ENCODE measurements at regions not wholly inside any gene's neighbourhood (a gene's known extent, or its start where the extent isn't known, plus 50 kb on each side); places are given as distances from the start of the nearest gene placed in this dataset.

DNA sequence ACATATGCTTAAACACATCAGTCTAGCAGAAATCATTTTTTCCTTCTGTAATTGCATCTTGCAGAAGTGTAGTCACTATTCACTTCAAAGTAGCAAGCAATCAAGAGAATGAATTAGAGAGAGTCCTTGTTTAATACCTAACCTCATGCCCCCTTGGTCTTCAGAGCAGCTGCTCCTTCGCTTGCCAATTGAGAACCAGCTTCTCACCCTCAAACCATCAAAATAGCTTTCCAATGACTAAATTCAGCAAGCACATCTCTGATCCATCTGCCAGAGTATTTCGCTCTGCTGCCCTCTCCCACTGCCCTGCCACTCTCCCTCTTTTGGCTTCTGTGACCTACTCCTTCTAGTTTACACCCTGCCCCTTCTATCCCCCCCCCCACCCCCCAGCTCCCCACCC lies 120.7 kb upstream of the AGAP1 start:
- TF ChIP-seq, protein P1, sequence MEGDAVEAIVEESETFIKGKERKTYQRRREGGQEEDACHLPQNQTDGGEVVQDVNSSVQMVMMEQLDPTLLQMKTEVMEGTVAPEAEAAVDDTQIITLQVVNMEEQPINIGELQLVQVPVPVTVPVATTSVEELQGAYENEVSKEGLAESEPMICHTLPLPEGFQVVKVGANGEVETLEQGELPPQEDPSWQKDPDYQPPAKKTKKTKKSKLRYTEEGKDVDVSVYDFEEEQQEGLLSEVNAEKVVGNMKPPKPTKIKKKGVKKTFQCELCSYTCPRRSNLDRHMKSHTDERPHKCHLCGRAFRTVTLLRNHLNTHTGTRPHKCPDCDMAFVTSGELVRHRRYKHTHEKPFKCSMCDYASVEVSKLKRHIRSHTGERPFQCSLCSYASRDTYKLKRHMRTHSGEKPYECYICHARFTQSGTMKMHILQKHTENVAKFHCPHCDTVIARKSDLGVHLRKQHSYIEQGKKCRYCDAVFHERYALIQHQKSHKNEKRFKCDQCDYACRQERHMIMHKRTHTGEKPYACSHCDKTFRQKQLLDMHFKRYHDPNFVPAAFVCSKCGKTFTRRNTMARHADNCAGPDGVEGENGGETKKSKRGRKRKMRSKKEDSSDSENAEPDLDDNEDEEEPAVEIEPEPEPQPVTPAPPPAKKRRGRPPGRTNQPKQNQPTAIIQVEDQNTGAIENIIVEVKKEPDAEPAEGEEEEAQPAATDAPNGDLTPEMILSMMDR (IDR thresholded peaks at IDR 0.05; ENCODE audit: insufficient read depth, low read depth, low read length) = no peak
- Histone ChIP-seq H3K36me3 (ENCODE audit: control insufficient read depth, insufficient read depth, low read length) (no peaks in the 10 kb centered on the region), H3K27me3 (ENCODE audit: control insufficient read depth, insufficient read depth, low read length) (no peaks in the 10 kb centered on the region), H3K4me3 (ENCODE audit: low read depth, low read length) (no peak overlapping the region)
- no peak for DNase-seq (ENCODE audit: low read depth)
- ChIA-PET CTCF (no interaction called here), POLR2A (no interaction called here)

DNA sequence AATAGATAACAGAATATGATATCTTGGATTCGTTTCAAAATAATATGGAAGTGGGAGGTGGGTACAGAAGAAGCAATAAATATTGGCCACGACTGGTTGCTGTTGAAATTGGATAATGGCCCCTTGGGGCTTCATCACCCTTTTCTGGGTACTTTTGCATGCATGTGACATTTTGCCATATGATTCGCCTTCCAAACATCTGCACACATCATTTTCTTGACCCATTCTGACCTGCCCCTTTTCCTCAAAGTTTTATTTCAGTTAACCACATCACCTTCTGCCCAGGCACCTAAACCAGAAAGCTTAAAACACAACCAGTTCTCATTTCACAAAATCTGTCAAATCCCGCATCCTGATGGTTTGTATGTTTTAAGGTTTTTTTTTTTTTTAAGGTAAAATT lies 116.7 kb upstream of the AGAP1 start:
- no peaks in the 10 kb centered on the region for H3K27me3 ChIP-seq (ENCODE audit: control insufficient read depth, insufficient read depth, low read length)
- no peak for DNase-seq (ENCODE audit: low read depth)
- TF ChIP-seq, protein P1 (IDR thresholded peaks at IDR 0.05; ENCODE audit: insufficient read depth, low read depth, low read length) = no peak
- no peak overlapping the region for H3K4me3 ChIP-seq (ENCODE audit: low read depth, low read length)
- ChIA-PET CTCF (no interaction called here), POLR2A (no interaction called here)
- no peaks in the 10 kb centered on the region for H3K36me3 ChIP-seq (ENCODE audit: control insufficient read depth, insufficient read depth, low read length)

DNA sequence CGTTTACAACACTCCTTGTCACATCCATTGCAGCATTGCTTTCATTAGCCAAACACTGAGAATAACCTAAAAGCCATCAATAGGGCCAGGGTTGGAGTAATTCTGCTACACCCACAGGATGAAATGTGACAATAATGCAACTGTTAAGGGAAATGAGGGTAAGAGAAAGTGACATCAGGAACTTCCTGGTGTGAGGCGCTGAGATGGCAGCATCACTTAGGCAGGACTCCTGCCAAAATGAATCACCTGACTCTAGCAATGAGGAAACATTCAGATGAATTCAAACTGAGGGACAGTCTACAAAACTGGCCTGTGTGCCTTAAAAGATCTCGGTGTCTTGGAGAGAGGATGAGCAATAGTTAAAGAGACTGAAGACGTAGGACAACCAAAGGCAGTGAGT lies 115.6 kb upstream of the AGAP1 start:
- CTCF ChIA-PET = no interaction called here
- no peaks in the 10 kb centered on the region for H3K36me3 ChIP-seq (ENCODE audit: control insufficient read depth, insufficient read depth, low read length)
- no peaks in the 10 kb centered on the region for H3K27me3 ChIP-seq (ENCODE audit: control insufficient read depth, insufficient read depth, low read length)
- POLR2A ChIA-PET = interaction anchor here (0.6 kb wide), 1 partner anchor 29 kb away, joined by 5 read pairs; no protein-coding TSS in a partner anchor
- DNase-seq (ENCODE audit: low read depth) = no peak
- TF ChIP-seq, protein P1 (IDR thresholded peaks at IDR 0.05; ENCODE audit: insufficient read depth, low read depth, low read length) = no peak
- no peak overlapping the region for H3K4me3 ChIP-seq (ENCODE audit: low read depth, low read length)

DNA sequence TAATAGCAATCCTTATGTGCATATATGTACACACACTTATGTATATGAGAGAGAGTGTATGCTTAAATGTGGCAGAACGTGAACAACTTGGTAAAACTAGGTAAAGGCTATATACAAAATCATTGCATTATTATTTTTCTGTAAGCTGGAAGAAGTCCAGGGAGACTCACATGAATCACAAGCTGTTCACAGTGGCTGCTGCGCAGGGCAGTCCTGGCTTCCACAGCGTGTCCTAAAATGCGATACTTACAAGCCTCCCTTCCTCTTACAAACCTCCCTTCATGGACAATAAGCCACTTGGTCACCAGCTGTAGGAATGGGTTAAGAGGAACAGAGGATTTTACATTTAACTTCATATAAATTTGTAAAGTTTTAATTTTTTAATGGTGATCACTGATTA lies 114.9 kb upstream of the AGAP1 start:
- no peak for DNase-seq (ENCODE audit: low read depth)
- ChIA-PET CTCF (no interaction called here), POLR2A (interaction anchor here (0.6 kb wide), 1 partner anchor 29 kb away, joined by 5 read pairs; no protein-coding TSS in a partner anchor)
- H3K27me3 ChIP-seq (ENCODE audit: control insufficient read depth, insufficient read depth, low read length) = no peaks in the 10 kb centered on the region
- TF ChIP-seq, protein P1 (IDR thresholded peaks at IDR 0.05; ENCODE audit: insufficient read depth, low read depth, low read length) = no peak
- H3K36me3 ChIP-seq (ENCODE audit: control insufficient read depth, insufficient read depth, low read length) = no peaks in the 10 kb centered on the region
- H3K4me3 ChIP-seq (ENCODE audit: low read depth, low read length) = no peak overlapping the region

DNA sequence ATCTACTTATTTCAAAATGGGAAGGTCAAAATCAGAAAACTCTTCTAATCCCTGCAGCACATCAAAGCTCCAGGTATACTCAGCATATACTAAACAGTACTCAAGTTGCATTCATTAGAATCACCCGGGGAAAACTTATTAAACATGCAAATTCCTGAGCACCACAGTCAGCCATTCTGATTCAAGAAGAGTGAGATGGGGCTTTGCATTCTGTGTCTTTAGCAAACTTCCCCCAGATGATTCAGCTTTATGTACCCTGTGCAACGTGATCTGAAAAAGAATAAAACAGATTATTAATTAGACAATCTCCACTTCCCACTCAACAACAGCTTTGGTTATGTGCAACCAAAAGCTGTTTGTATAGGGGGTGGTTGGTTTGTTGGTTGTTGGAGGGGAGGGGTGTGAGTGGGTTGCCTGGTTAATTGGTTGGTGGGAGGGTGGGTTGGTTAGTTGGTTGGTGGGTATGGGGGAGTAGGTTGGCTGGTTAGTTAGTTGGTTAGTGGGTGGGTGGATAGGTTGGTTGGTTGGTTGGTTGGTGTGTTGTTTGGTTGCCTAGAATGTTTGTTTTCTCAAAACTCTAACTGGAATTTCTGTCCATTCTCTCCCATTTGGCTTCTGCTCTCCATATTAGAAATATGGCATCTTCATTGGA lies 112.5 kb upstream of the AGAP1 start:
- ChIA-PET CTCF (interaction anchor here (0.7 kb wide), 1 partner anchor 15 kb away, joined by 4 read pairs; no protein-coding TSS in a partner anchor), POLR2A (no interaction called here)
- no peaks in the 10 kb centered on the region for H3K36me3 ChIP-seq (ENCODE audit: control insufficient read depth, insufficient read depth, low read length)
- H3K4me3 ChIP-seq (ENCODE audit: low read depth, low read length) = no peak overlapping the region
- DNase-seq (ENCODE audit: low read depth) = no peak
- TF ChIP-seq, protein P1 (IDR thresholded peaks at IDR 0.05; ENCODE audit: insufficient read depth, low read depth, low read length) = no peak
- H3K27me3 ChIP-seq (ENCODE audit: control insufficient read depth, insufficient read depth, low read length) = no peaks in the 10 kb centered on the region
